Mesothelial cell of epicardium (in vitro differentiated cells): ENCODE measurements at regions not wholly inside any gene's neighbourhood (a gene's known extent, or its start where the extent isn't known, plus 50 kb on each side); places are given as distances from the start of the nearest gene placed in this dataset.

ENCODE experiments used
- DNase-seq, 2 experiments: peaks; one replicate each; pipeline ENCODE4 v3.0.0; 2021; ENCODE audit warnings: low spot score in 2 of 2; ENCODE audit not compliant: unreplicated experiment in 2 of 2
- H3K27ac Mint-ChIP-seq: 2 replicates; pipeline ENCODE4 v1.8.0; 2021; ENCODE audit warnings: mixed read lengths
- H3K27me3 Mint-ChIP-seq: 2 replicates; pipeline ENCODE4 v1.8.0; 2021; ENCODE audit warnings: low read depth, mixed read lengths
- H3K36me3 Mint-ChIP-seq: 2 replicates; pipeline ENCODE4 v1.8.0; 2021; ENCODE audit warnings: mixed read lengths
- H3K4me1 Mint-ChIP-seq: 2 replicates; pipeline ENCODE4 v1.8.0; 2021; ENCODE audit warnings: mixed read lengths
- H3K4me3 Mint-ChIP-seq: 2 replicates; pipeline ENCODE4 v1.8.0; 2021; ENCODE audit warnings: mild to moderate bottlenecking, moderate library complexity, mixed read lengths
- H3K9me3 Mint-ChIP-seq: 2 replicates; pipeline ENCODE4 v1.8.0; 2021; ENCODE audit warnings: mixed read lengths
- CTCF ChIP-seq: fragments of 200-600 bp; sonication (generic); IDR thresholded peaks from one replicate; pipeline ENCODE4 v1.5.0; 2021; ENCODE audit warnings: antibody characterized with exemption; ENCODE audit not compliant: unreplicated experiment

- Mint-ChIP-seq H3K4me1 (no peaks in the 10 kb centered on the region), H3K4me3 (no peak overlapping the region), H3K9me3 (no peaks in the 10 kb centered on the region), H3K36me3 (no peaks in the 10 kb centered on the region), H3K27ac (no peak overlapping the region), H3K27me3 (no peaks in the 10 kb centered on the region)
- no peak for DNase-seq
- TF ChIP-seq CTCF: no peak
Measured at GRCh38 chr14:81694419-81694818, 160.8 kb upstream of the SEL1L start.

- Mint-ChIP-seq H3K9me3 (peaks cover 21% of the 10 kb centered on the region), H3K36me3 (peaks cover 2% of the 10 kb centered on the region), H3K4me3 (no peak overlapping the region), H3K27me3 (no peaks in the 10 kb centered on the region), H3K4me1 (peaks cover 9% of the 10 kb centered on the region), H3K27ac (no peak overlapping the region)
- no peak for TF ChIP-seq CTCF
- DNase-seq: no peak
Measured at GRCh38 chr14:81709681-81710080, 176.0 kb upstream of the SEL1L start.

DNA sequence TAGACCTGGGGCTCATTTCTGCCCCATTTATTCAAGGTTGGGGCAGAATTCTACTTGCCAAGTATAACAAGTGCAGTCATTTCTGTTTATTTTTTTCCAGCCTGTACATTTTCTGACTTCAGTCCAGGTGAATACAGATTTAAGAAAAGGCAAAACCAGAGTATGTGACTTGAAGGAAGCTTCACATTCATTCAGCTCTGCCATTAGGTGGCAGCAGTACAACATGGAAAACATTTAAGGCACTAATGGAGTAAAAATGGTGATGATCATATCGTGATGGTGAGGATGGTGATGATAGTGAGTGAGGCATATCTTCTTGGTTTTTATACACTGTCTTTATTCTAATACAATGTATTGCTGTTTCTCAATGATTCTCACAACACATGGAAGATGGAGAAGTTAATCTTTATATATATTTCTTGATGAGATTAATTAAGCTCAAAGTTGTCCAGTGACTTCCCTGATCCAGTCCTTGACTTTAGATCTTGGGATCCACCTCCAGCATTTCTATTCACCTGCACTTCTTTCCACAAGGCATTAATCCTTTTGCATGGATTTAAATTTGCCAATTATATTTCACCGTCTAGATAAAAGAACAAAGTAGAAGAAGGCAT, 176.7 kb upstream of the SEL1L start:
- H3K9me3 Mint-ChIP-seq: peaks cover 15% of the 10 kb centered on the region
- peak; percentile 64 for TF ChIP-seq CTCF
- H3K36me3 Mint-ChIP-seq: peaks cover 2% of the 10 kb centered on the region
- DNase-seq: no peak
- no peak overlapping the region for H3K4me3 Mint-ChIP-seq
- H3K27ac Mint-ChIP-seq: no peak overlapping the region
- no peaks in the 10 kb centered on the region for H3K27me3 Mint-ChIP-seq
- H3K4me1 Mint-ChIP-seq: peaks cover 11% of the 10 kb centered on the region

- Mint-ChIP-seq H3K27ac (no peak overlapping the region), H3K36me3 (no peaks in the 10 kb centered on the region), H3K4me3 (no peak overlapping the region), H3K27me3 (no peaks in the 10 kb centered on the region), H3K9me3 (no peaks in the 10 kb centered on the region), H3K4me1 (peaks cover 28% of the 10 kb centered on the region)
- no peak for TF ChIP-seq CTCF
- no peak for DNase-seq
Measured at GRCh38 chr14:81715731-81716130, 182.1 kb upstream of the SEL1L start.

DNA sequence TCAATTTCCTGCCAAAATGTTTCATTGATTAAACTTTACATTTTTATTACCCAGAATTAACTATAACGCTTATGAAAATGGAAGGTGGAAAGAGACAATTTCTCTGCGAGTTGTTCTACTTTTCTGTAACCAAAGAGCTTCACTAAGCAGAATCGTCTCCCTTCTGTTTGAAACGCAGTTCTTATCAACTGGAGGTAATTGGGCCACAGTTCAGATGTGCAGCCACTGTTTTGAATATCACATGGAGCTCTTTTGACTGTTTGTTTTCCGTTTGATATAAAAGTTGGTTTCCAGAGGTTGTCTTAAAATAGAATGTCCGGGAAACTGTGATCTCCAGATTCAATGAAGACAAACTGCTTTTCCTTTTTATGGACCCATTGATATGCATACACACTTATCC, 183.3 kb upstream of the SEL1L start:
- Mint-ChIP-seq H3K4me3 (no peak overlapping the region), H3K27me3 (no peaks in the 10 kb centered on the region), H3K4me1 (peaks cover 28% of the 10 kb centered on the region), H3K27ac (no peak overlapping the region), H3K9me3 (no peaks in the 10 kb centered on the region), H3K36me3 (no peaks in the 10 kb centered on the region)
- DNase-seq: no peak
- no peak for TF ChIP-seq CTCF

- Mint-ChIP-seq H3K36me3 (no peaks in the 10 kb centered on the region), H3K27me3 (no peaks in the 10 kb centered on the region), H3K4me3 (no peak overlapping the region), H3K9me3 (no peaks in the 10 kb centered on the region), H3K27ac (no peak overlapping the region), H3K4me1 (peaks cover 30% of the 10 kb centered on the region)
- no peak for TF ChIP-seq CTCF
- DNase-seq: no peak
Measured at GRCh38 chr14:81723956-81724355, 190.3 kb upstream of the SEL1L start.
